SK-N-SH (cell line): ENCODE measurements at regions not wholly inside any gene's neighbourhood (a gene's known extent, or its start where the extent isn't known, plus 50 kb on each side); places are given as distances from the start of the nearest gene placed in this dataset.

ENCODE experiments used
- CHD2 ChIP-seq: fragments of 150-350 bp; IDR thresholded peaks from 2 replicates; pipeline ENCODE4 v1.6.1; 2018; ENCODE audit warnings: low read length; ENCODE audit not compliant: partially characterized antibody
- EP300 ChIP-seq, 2 experiments: IDR thresholded peaks; 2 replicates each; pipeline versions ENCODE4 v1.4.0 to v1.6.1; 2012; ENCODE audit warnings: borderline replicate concordance in 1 of 2, low read depth in 1 of 2, low read length in 1 of 2
- FOXJ3 ChIP-seq: sonication (generic); formaldehyde crosslinking; IDR thresholded peaks from 2 replicates; pipeline ENCODE4 v1.5.1; 2020; ENCODE audit warnings: mild to moderate bottlenecking, missing genetic modification reagents
- JUND ChIP-seq: IDR thresholded peaks from 2 replicates; pipeline ENCODE4 v1.4.0; 2012
- MAX ChIP-seq: IDR thresholded peaks from 2 replicates; pipeline ENCODE4 v1.4.0; 2012; ENCODE audit warnings: low read depth
- MXI1 ChIP-seq: IDR thresholded peaks from 2 replicates; pipeline ENCODE4 v1.6.1; 2012; ENCODE audit warnings: mild to moderate bottlenecking, low read depth, low read length, improper control_type of control experiment
- NRF1 ChIP-seq: IDR thresholded peaks from 2 replicates; pipeline ENCODE4 v1.6.1; 2012; ENCODE audit warnings: low read depth, mild to moderate bottlenecking, low read length
- POLR2AphosphoS5 ChIP-seq: IDR thresholded peaks from 2 replicates; pipeline ENCODE4 v1.6.1; 2012; ENCODE audit warnings: low read depth, low read length
- REST ChIP-seq: IDR thresholded peaks from 2 replicates; pipeline ENCODE4 v1.6.1; 2012; ENCODE audit warnings: mild to moderate bottlenecking, low read depth, low read length, moderate library complexity
- TF ChIP-seq, protein P1 (sequence below): fragments of 200-600 bp; sonication (generic); IDR thresholded peaks from 2 replicates; pipeline ENCODE4 v1.6.1; 2017; ENCODE audit warnings: antibody characterized with exemption, mild to moderate bottlenecking, moderate library complexity

GRCh38 chr13:73365252-73365651 lies 306.4 kb downstream of the KLF5 start:
- TF ChIP-seq, protein P1, sequence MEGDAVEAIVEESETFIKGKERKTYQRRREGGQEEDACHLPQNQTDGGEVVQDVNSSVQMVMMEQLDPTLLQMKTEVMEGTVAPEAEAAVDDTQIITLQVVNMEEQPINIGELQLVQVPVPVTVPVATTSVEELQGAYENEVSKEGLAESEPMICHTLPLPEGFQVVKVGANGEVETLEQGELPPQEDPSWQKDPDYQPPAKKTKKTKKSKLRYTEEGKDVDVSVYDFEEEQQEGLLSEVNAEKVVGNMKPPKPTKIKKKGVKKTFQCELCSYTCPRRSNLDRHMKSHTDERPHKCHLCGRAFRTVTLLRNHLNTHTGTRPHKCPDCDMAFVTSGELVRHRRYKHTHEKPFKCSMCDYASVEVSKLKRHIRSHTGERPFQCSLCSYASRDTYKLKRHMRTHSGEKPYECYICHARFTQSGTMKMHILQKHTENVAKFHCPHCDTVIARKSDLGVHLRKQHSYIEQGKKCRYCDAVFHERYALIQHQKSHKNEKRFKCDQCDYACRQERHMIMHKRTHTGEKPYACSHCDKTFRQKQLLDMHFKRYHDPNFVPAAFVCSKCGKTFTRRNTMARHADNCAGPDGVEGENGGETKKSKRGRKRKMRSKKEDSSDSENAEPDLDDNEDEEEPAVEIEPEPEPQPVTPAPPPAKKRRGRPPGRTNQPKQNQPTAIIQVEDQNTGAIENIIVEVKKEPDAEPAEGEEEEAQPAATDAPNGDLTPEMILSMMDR = no peak
- TF ChIP-seq NRF1 = no peak
- TF ChIP-seq POLR2AphosphoS5 = no peak
- no peak for TF ChIP-seq EP300 (IDR thresholded peaks at IDR 0.05; ENCODE audit: borderline replicate concordance in 1 of 2, low read depth in 1 of 2, low read length in 1 of 2)
- no peak for TF ChIP-seq FOXJ3
- no peak for TF ChIP-seq MAX
- no peak for TF ChIP-seq MXI1
- TF ChIP-seq CHD2 = no peak
- no peak for TF ChIP-seq REST
- TF ChIP-seq JUND = no peak
